CD14-positive monocyte (primary cell): ENCODE measurements at regions not wholly inside any gene's neighbourhood (a gene's known extent, or its start where the extent isn't known, plus 50 kb on each side); places are given as distances from the start of the nearest gene placed in this dataset.

Experiments
- DNase-seq, 3 donors: peaks; one replicate each; pipeline ENCODE4 v3.0.0-alpha.2; 2011 to 2022
- H2AFZ ChIP-seq: 2 replicates; pipeline ENCODE4 v1.6.0; 2012; ENCODE audit warnings: mild to moderate bottlenecking, low read depth, low read length, inconsistent platforms; ENCODE audit not compliant: insufficient read depth, poor library complexity, severe bottlenecking
- H3K27ac ChIP-seq, 2 donors: 1 replicate in 1 of 2; 2 replicates in 1 of 2; pipeline ENCODE4 v1.5.1; 2012 to 2013; ENCODE audit warnings: low read length in 2 of 2, control low read depth in 1 of 2, inconsistent platforms in 1 of 2, low read depth in 1 of 2, mild to moderate bottlenecking in 1 of 2
- H3K27me3 ChIP-seq, 2 donors: one replicate each; pipeline versions ENCODE4 v1.6.0 to v1.6.1; 2011 to 2013; ENCODE audit warnings: low read length in 2 of 2; ENCODE audit not compliant: control insufficient read depth in 2 of 2, insufficient read depth in 2 of 2
- H3K36me3 ChIP-seq, 2 donors: replicated peaks in 1 of 2; 1 replicate in 1 of 2; 2 replicates in 1 of 2; pipeline versions ENCODE4 v1.5.1 to v1.6.1; 2012 to 2013; ENCODE audit warnings: low read length in 2 of 2, control low read depth in 1 of 2, inconsistent platforms in 1 of 2, mild to moderate bottlenecking in 1 of 2; ENCODE audit not compliant: insufficient read depth in 2 of 2, control insufficient read depth in 1 of 2
- H3K4me1 ChIP-seq, 2 donors: 1 replicate in 1 of 2; 2 replicates in 1 of 2; pipeline versions ENCODE4 v1.5.1 to v1.6.1; 2012 to 2013; ENCODE audit warnings: low read length in 2 of 2, control low read depth in 1 of 2, inconsistent platforms in 1 of 2, mild to moderate bottlenecking in 1 of 2, moderate library complexity in 1 of 2; ENCODE audit not compliant: insufficient read depth in 2 of 2, control insufficient read depth in 1 of 2
- H3K4me2 ChIP-seq: replicated peaks from 2 replicates; pipeline ENCODE3; 2012; ENCODE audit warnings: low read length, moderate library complexity, mild to moderate bottlenecking; ENCODE audit not compliant: poor library complexity, severe bottlenecking; ENCODE audit errors: extremely low read depth
- H3K4me3 ChIP-seq, 3 experiments: fragments of 200-600 bp in 1 of 3; sonication (generic) in 1 of 3; replicated peaks in 1 of 3; 1 replicate in 2 of 3; 2 replicates in 1 of 3; pipeline ENCODE4 v1.5.1; 2011 to 2013; ENCODE audit warnings: low read length in 3 of 3, mild to moderate bottlenecking in 3 of 3, control low read depth in 2 of 3, low read depth in 2 of 3, inconsistent platforms in 1 of 3, moderate library complexity in 1 of 3
- H3K79me2 ChIP-seq: 2 replicates; pipeline ENCODE4 v1.6.0; 2012; ENCODE audit warnings: mild to moderate bottlenecking, control low read depth, inconsistent platforms, low read length, moderate library complexity; ENCODE audit not compliant: insufficient read depth
- H3K9ac ChIP-seq: 2 replicates; pipeline ENCODE4 v1.6.0; 2017; ENCODE audit warnings: low read length, mild to moderate bottlenecking; ENCODE audit not compliant: insufficient read depth, poor library complexity, severe bottlenecking
- H3K9me3 ChIP-seq, 2 donors: replicated peaks in 1 of 2; 1 replicate in 1 of 2; 2 replicates in 1 of 2; pipeline versions ENCODE4 v1.5.1 to v1.6.1; 2012 to 2013; ENCODE audit warnings: low read length in 2 of 2, control low read depth in 1 of 2; ENCODE audit not compliant: control insufficient read depth in 1 of 2, insufficient read depth in 1 of 2
- H4K20me1 ChIP-seq: 2 replicates; pipeline ENCODE4 v1.6.0; 2012; ENCODE audit warnings: mild to moderate bottlenecking, low read length, control low read depth, moderate library complexity; ENCODE audit not compliant: insufficient read depth
- H3K27ac Mint-ChIP-seq, 7 donors: one replicate each; pipeline ENCODE4 v1.8.0; 2020; ENCODE audit warnings: mild to moderate bottlenecking in 7 of 7, mixed read lengths in 7 of 7, moderate library complexity in 6 of 7, inconsistent platforms in 2 of 7
- H3K27me3 Mint-ChIP-seq, 3 donors: one replicate each; pipeline ENCODE4 v1.8.0; 2021 to 2022; ENCODE audit warnings: low read depth in 3 of 3, mild to moderate bottlenecking in 3 of 3, mixed read lengths in 3 of 3, moderate library complexity in 3 of 3, inconsistent platforms in 1 of 3
- H3K36me3 Mint-ChIP-seq, 2 donors: one replicate each; pipeline ENCODE4 v1.8.0; 2020; ENCODE audit warnings: mixed read lengths in 2 of 2, inconsistent platforms in 1 of 2, mild to moderate bottlenecking in 1 of 2
- H3K4me1 Mint-ChIP-seq: one replicate; pipeline ENCODE4 v1.8.0; 2020; ENCODE audit warnings: mild to moderate bottlenecking, mixed read lengths
- H3K4me3 Mint-ChIP-seq, 2 donors: one replicate each; pipeline ENCODE4 v1.8.0; 2020; ENCODE audit warnings: mild to moderate bottlenecking in 2 of 2, mixed read lengths in 2 of 2, moderate library complexity in 1 of 2
- H3K9me3 Mint-ChIP-seq, 7 donors: one replicate each; pipeline ENCODE4 v1.8.0; 2020 to 2022; ENCODE audit warnings: mixed read lengths in 7 of 7, mild to moderate bottlenecking in 6 of 7, moderate library complexity in 6 of 7, inconsistent platforms in 2 of 7
- WGBS: methylation state at CpG from one replicate; pipeline ENCODE4 v1.1.5; 2013; ENCODE audit warnings: missing lambda C conversion rate; ENCODE audit not compliant: insufficient coverage; 5-methylcytosine and 5-hydroxymethylcytosine counted together
- intact Hi-C, 2 donors: fragments of 100-400 bp; cut with micrococcal nuclease; formaldehyde crosslinking; loops; one replicate each; pipeline versions ENCODE4 v1.15.0 to v1.15.1; 2023
- TF ChIP-seq, protein P1 (sequence below): fragments of 200-600 bp; IDR thresholded peaks from one replicate; pipeline ENCODE4 v1.8.0; 2022; ENCODE audit warnings: antibody characterized with exemption, mild to moderate bottlenecking

DNA sequence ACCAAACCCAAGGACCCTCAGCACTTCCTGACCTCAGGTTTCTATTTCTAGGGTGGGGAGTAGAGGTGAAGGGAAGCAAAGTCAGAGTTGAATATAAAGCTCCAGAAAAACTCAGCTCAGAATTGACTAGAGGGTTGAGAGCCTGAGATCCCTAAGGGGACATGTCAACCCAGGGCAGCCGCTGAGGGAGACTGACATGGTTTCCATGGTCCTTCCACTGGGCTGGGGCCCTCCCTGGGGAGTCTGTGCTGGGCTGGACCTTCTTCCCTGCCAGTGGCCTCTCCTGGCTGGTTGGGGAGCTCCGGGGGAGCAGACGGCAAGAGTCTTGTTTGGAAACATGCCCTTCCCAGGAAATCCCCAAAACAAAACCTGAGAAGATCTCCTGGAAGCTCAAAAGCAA is 121.3 kb downstream of the METRNL start:
- Mint-ChIP-seq H3K36me3 (peaks cover 4 to 13% of the 10 kb centered on the region in 2 donors), H3K9me3 (no peaks in the 10 kb centered on the region), H3K27me3 (peaks cover 0 to 2% (median 2%) of the 10 kb centered on the region in 3 donors), H3K4me3 (peak overlapping the region; percentile 80 to 83), H3K27ac (peak overlapping the region; percentile 100), H3K4me1 (peaks cover 78% of the 10 kb centered on the region)
- intact Hi-C loops: no loop called here
- Histone ChIP-seq H3K36me3 (no peaks in the 10 kb centered on the region), H2AFZ (no peak overlapping the region), H3K27ac (peak overlapping the region; percentile 100), H3K9ac (peak overlapping the region; percentile 90), H3K9me3 (no peaks in the 10 kb centered on the region), H4K20me1 (no peaks in the 10 kb centered on the region), H3K4me2 (peak overlapping the region; percentile 4), H3K27me3 (no peaks in the 10 kb centered on the region), H3K4me1 (peaks cover 77 to 83% of the 10 kb centered on the region in 2 donors), H3K79me2 (no peaks in the 10 kb centered on the region), H3K4me3 (peak overlapping the region in 1 of 3 experiments; percentile 9)
- DNase-seq: peak in 1 of 3 donors; percentile 34
- TF ChIP-seq, protein P1, sequence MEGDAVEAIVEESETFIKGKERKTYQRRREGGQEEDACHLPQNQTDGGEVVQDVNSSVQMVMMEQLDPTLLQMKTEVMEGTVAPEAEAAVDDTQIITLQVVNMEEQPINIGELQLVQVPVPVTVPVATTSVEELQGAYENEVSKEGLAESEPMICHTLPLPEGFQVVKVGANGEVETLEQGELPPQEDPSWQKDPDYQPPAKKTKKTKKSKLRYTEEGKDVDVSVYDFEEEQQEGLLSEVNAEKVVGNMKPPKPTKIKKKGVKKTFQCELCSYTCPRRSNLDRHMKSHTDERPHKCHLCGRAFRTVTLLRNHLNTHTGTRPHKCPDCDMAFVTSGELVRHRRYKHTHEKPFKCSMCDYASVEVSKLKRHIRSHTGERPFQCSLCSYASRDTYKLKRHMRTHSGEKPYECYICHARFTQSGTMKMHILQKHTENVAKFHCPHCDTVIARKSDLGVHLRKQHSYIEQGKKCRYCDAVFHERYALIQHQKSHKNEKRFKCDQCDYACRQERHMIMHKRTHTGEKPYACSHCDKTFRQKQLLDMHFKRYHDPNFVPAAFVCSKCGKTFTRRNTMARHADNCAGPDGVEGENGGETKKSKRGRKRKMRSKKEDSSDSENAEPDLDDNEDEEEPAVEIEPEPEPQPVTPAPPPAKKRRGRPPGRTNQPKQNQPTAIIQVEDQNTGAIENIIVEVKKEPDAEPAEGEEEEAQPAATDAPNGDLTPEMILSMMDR: no peak
- WGBS: 86% methylated on average over 1 of the region's 3 CpGs

DNA sequence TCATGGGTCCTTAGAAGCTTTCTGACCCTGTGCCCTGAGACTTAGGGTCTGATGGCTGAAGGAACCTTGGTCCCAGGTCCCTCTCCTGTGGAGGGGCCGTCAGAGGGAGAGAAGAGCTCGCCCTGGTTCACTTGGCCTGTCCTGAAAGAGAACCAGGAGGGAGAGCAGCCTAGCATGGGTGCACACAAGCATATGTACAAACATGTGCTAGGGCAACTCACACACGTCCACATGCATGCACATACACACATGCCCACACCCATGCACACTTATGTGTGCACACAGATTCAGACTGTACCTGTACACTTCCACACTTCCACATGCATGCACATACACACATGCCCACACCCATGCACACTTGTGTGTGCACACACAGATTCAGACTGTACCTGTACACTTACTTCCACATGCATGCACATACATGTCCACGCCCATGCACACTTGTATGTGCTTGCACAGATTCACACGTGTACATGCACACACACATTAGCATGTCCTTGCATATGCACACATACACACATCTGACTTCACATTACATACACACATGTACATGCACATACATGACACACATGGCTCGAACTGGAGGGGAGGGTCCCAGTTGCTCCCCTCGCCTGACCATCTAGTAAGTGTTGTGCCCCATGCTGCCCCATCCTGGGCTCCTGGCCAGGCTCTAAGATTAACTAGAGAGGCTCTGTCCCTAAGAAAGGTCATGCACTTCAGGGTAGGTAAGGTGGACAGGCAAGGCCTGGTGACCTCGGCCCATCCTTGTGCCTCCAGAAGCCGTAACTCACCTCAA is 122.0 kb downstream of the METRNL start:
- Mint-ChIP-seq H3K27me3 (peaks cover 0 to 4% (median 0%) of the 10 kb centered on the region in 3 donors), H3K4me3 (peak overlapping the region in 1 of 2 donors; percentile 83), H3K4me1 (peaks cover 79% of the 10 kb centered on the region), H3K9me3 (no peaks in the 10 kb centered on the region), H3K36me3 (peaks cover 4 to 13% of the 10 kb centered on the region in 2 donors), H3K27ac (peak overlapping the region; percentile 100)
- Histone ChIP-seq H4K20me1 (no peaks in the 10 kb centered on the region), H3K36me3 (no peaks in the 10 kb centered on the region), H3K4me2 (no peak overlapping the region), H3K27ac (peak overlapping the region; percentile 100), H3K27me3 (no peaks in the 10 kb centered on the region), H3K4me3 (peak overlapping the region in 1 of 3 experiments; percentile 9), H3K79me2 (no peaks in the 10 kb centered on the region), H3K9me3 (no peaks in the 10 kb centered on the region), H2AFZ (no peak overlapping the region), H3K4me1 (peaks cover 83 to 87% of the 10 kb centered on the region in 2 donors), H3K9ac (peak overlapping the region; percentile 90)
- no peak for DNase-seq
- WGBS: 96% methylated on average over 8 of the region's 9 CpGs
- intact Hi-C loops: loop anchor here in 1 of 2 donors (2.0 kb wide), 1 partner anchor 47 kb away; no protein-coding TSS in a partner anchor
- TF ChIP-seq, protein P1: no peak
